PC-3 (cell line): ENCODE measurements at regions not wholly inside any gene's neighbourhood (a gene's known extent, or its start where the extent isn't known, plus 50 kb on each side); places are given as distances from the start of the nearest gene placed in this dataset.

ENCODE experiments used
- ATAC-seq: fragments of 200-7000 bp; cut with Tn5 transposase; 2 replicates; pipeline ENCODE4 v1.9.1; 2020; ENCODE audit warnings: mild to moderate bottlenecking, moderate library complexity
- BruUV-seq: library from RNA; stranded (reverse); fragments of 400-500 nt; replicated peaks from 2 replicates; lab custom pipeline; 2021; lab: Mats Ljungman, UMichigan
- CTCF ChIA-PET: fragments of 300-600 bp; sonication (Branson Sonifier 250); formaldehyde crosslinking; loops from one replicate; lab custom pipeline; 2022; ENCODE audit warnings: antibody characterized with exemption; lab: Charles Lee
- POLR2A ChIA-PET: fragments of 300-600 bp; sonication (Branson Sonifier 250); formaldehyde crosslinking; loops from one replicate; lab custom pipeline; 2022; ENCODE audit warnings: antibody characterized with exemption; ENCODE audit not compliant: unreplicated experiment; lab: Charles Lee
- DNase-seq: peaks from one replicate; pipeline ENCODE4 v3.0.0-alpha.2; 2015
- H2AFZ ChIP-seq: fragments of 300-600 bp; sonication (generic); 2 replicates; pipeline ENCODE4 v1.6.0; 2016; ENCODE audit warnings: antibody characterized with exemption, low read length
- H3F3A ChIP-seq: fragments of 300-600 bp; sonication (generic); one replicate; pipeline ENCODE4 v1.6.0; 2017; ENCODE audit warnings: antibody characterized with exemption, low read length, control low read depth, mild to moderate bottlenecking; ENCODE audit not compliant: unreplicated experiment
- H3K27ac ChIP-seq: fragments of 300-600 bp; sonication (generic); 2 replicates; pipeline ENCODE4 v1.5.1; 2016; ENCODE audit warnings: mild to moderate bottlenecking, low read length
- H3K27me3 ChIP-seq: fragments of 300-600 bp; sonication (generic); 2 replicates; pipeline ENCODE4 v1.6.1; 2016; ENCODE audit warnings: low read length, mixed read lengths
- H3K36me3 ChIP-seq: fragments of 300-600 bp; sonication (generic); 2 replicates; pipeline ENCODE4 v1.6.1; 2016; ENCODE audit warnings: low read depth, mixed run types, low read length, mixed read lengths
- H3K4me1 ChIP-seq: fragments of 300-600 bp; sonication (generic); 2 replicates; pipeline ENCODE4 v1.5.1; 2016; ENCODE audit warnings: low read length; ENCODE audit not compliant: insufficient read depth
- H3K4me2 ChIP-seq: fragments of 300-600 bp; sonication (generic); 2 replicates; pipeline ENCODE4 v1.6.0; 2016; ENCODE audit warnings: low read length
- H3K4me3 ChIP-seq: fragments of 300-600 bp; sonication (generic); 2 replicates; pipeline ENCODE4 v1.5.1; 2016; ENCODE audit warnings: mild to moderate bottlenecking, low read length, mixed read lengths
- H3K79me2 ChIP-seq: fragments of 300-600 bp; sonication (generic); 2 replicates; pipeline ENCODE4 v1.6.1; 2017; ENCODE audit warnings: low read length, mixed read lengths
- H3K9ac ChIP-seq: fragments of 300-600 bp; sonication (generic); 2 replicates; pipeline ENCODE4 v1.6.0; 2016; ENCODE audit warnings: mild to moderate bottlenecking, low read length
- H3K9me2 ChIP-seq: fragments of 300-600 bp; sonication (generic); replicated peaks from 2 replicates; pipeline ENCODE4 v1.6.1; 2016; ENCODE audit warnings: mixed run types, low read length, mixed read lengths
- H3K9me3 ChIP-seq: fragments of 300-600 bp; sonication (generic); 2 replicates; pipeline ENCODE4 v1.6.1; 2016; ENCODE audit warnings: low read length, mixed read lengths
- H4K20me1 ChIP-seq: fragments of 300-600 bp; sonication (generic); 2 replicates; pipeline ENCODE4 v1.6.1; 2016; ENCODE audit warnings: low read length, mixed read lengths
- CTCF ChIP-seq: fragments of 300-600 bp; sonication (generic); conservative IDR thresholded peaks from 2 replicates; pipeline ENCODE4 v1.5.1; 2017; ENCODE audit warnings: antibody characterized with exemption, low read depth, mild to moderate bottlenecking, low read length
- EZH2 ChIP-seq: fragments of 300-600 bp; sonication (generic); IDR thresholded peaks from one replicate; pipeline ENCODE4 v1.6.1; 2017; ENCODE audit warnings: antibody characterized with exemption, mild to moderate bottlenecking, low read length; ENCODE audit not compliant: unreplicated experiment
- EZH2phosphoT487 ChIP-seq: fragments of 300-600 bp; sonication (generic); IDR thresholded peaks from 2 replicates; pipeline ENCODE4 v1.6.1; 2018; ENCODE audit warnings: mild to moderate bottlenecking, antibody characterized with exemption, low read length, borderline replicate concordance
- intact Hi-C: fragments of 100-400 bp; cut with micrococcal nuclease; formaldehyde crosslinking; loops from 2 replicates; pipeline ENCODE4 v1.9.0; 2023

- Histone ChIP-seq H4K20me1 (no peaks in the 10 kb centered on the region), H2AFZ (no peak overlapping the region), H3K27me3 (peaks cover 18% of the 10 kb centered on the region; the same call in 1 of the 2 replicates), H3K9ac (no peak overlapping the region), H3K4me1 (no peaks in the 10 kb centered on the region), H3K9me2 (no peaks in the 10 kb centered on the region), H3K27ac (no peak overlapping the region), H3K4me2 (no peak overlapping the region), H3F3A (no peaks in the 10 kb centered on the region), H3K79me2 (no peaks in the 10 kb centered on the region), H3K4me3 (no peak overlapping the region), H3K36me3 (no peaks in the 10 kb centered on the region), H3K9me3 (no peaks in the 10 kb centered on the region; the same call in 1 of the 2 replicates)
- ChIA-PET CTCF (no interaction called here), POLR2A (no interaction called here)
- TF ChIP-seq CTCF (no peak), EZH2 (no peak)
- no peak for DNase-seq
- no peak for ATAC-seq
- BruUV-seq, result no TSS peak
- intact Hi-C loops, result no loop called here
Observed at GRCh38 chr11:134560066-134560465, 148.0 kb upstream of the B3GAT1 start.

GRCh38 chr11:134559602-134559962 lies 147.5 kb upstream of the B3GAT1 start:
- Histone ChIP-seq H3K27me3 (peaks cover 18% of the 10 kb centered on the region; the same call in 1 of the 2 replicates), H3K4me1 (no peaks in the 10 kb centered on the region), H3K9ac (no peak overlapping the region), H3F3A (no peaks in the 10 kb centered on the region), H4K20me1 (no peaks in the 10 kb centered on the region), H3K79me2 (no peaks in the 10 kb centered on the region), H3K27ac (no peak overlapping the region), H2AFZ (no peak overlapping the region), H3K4me3 (no peak overlapping the region), H3K36me3 (no peaks in the 10 kb centered on the region), H3K9me3 (no peaks in the 10 kb centered on the region; the same call in 1 of the 2 replicates), H3K4me2 (no peak overlapping the region), H3K9me2 (no peaks in the 10 kb centered on the region)
- intact Hi-C loops, result no loop called here
- ChIA-PET POLR2A (no interaction called here), CTCF (no interaction called here)
- no TSS peak for BruUV-seq
- DNase-seq, result no peak
- TF ChIP-seq EZH2 (no peak), CTCF (no peak), EZH2phosphoT487 (no peak)
- ATAC-seq, result no peak

GRCh38 chr11:134558916-134559601 lies 147.0 kb upstream of the B3GAT1 start:
- Histone ChIP-seq H3K9ac (no peak overlapping the region), H3F3A (no peaks in the 10 kb centered on the region), H3K9me2 (no peaks in the 10 kb centered on the region), H3K4me1 (no peaks in the 10 kb centered on the region), H3K27me3 (peaks cover 18% of the 10 kb centered on the region; the same call in 1 of the 2 replicates), H4K20me1 (no peaks in the 10 kb centered on the region), H3K27ac (no peak overlapping the region), H3K79me2 (no peaks in the 10 kb centered on the region), H3K4me2 (no peak overlapping the region), H3K4me3 (no peak overlapping the region), H3K36me3 (no peaks in the 10 kb centered on the region), H2AFZ (no peak overlapping the region), H3K9me3 (no peaks in the 10 kb centered on the region; the same call in 1 of the 2 replicates)
- CTCF ChIA-PET, result no interaction called here
- TF ChIP-seq EZH2, result no peak
- no peak for TF ChIP-seq EZH2phosphoT487
- TF ChIP-seq CTCF, result no peak
- BruUV-seq, result no TSS peak
- ATAC-seq, result no peak
- no peak for DNase-seq
- intact Hi-C loops, result no loop called here
- POLR2A ChIA-PET, result no interaction called here
